GM19463 (cell line): ENCODE measurements at regions not wholly inside any gene's neighbourhood (a gene's known extent, or its start where the extent isn't known, plus 50 kb on each side); places are given as distances from the start of the nearest gene placed in this dataset.
A peak's percentile ranks its signal among the peaks of the same experiment; 100 is the strongest.

Experiments
- ATAC-seq: cut with Tn5 transposase; IDR thresholded peaks from one replicate; pipeline ENCODE4 v1.9.1; 2021; ENCODE audit warnings: mild to moderate bottlenecking, moderate library complexity; ENCODE audit not compliant: unreplicated experiment

DNA sequence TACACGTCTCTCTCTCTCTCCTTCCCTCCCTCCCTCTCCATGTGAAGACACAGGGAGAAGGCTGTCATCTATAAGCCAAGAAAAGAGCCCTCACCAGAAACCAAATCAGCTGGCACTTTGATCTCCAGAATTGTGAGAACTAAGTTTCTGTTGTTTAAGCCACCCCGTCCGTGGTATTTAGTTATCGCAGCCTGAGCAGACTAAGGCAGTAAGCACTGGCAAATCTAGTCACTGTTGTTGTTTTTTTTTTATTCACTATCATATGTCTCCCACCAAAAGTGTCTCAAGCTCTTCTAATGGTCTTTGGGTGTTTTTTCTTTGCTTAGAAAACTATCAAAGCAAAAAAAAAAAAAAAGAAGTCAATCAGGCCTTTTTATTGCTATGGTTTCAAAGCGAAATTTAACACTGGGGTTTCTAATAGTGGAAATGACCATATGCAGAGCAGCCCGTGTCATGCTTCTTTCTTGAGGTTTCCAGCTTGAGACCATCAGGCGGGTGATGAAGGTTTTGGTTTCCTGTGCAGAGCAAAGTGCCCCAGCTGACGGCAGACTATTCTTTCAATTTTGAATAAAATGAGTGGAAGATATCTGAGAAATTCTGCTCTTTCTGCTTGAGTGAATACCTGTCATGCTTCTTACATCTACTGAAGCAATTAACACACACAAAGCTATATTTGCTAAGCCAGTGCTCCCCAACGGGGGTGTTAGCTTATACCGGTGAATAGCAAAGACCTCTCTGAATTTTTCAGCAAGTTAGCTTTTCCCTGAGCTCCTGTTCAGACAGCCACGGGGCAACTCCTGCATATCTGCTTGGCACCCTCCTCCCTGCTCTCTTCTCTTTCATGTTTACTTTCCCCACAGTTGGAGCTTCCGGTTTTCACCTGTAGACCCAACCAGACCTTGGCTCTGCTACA, 394.1 kb upstream of the ATP5MC3 start:
- peak; percentile 93 for ATAC-seq

- no peak for ATAC-seq
These were observed 392.6 kb upstream of the ATP5MC3 start for GRCh38 chr2:175574069-175574468.

DNA sequence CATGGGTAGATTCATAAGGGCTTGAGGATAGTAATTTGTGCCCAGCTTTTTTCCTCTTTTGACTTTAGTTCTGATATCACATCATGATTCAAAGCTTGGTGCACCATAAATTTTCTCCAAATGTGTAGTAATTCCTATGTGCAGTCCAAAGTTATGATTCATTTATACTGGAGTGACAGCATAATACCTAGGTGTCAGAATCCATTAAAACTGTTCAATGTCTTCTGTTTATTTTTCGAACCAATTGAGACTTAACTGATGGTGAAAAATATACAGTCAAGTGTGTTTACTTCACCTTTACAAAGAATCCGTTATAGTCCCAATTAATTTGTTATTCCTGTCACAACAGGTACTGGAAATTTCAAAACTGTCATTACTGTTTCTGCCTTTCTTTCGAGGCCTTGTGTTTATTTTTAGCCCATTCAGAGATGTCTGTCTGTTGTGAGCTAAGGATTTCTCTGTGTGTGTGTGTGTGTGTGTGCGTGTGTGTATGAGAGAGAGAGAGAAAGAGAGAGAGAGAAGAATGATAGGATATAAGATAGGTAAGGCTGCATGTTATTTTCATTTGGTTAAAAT, 389.7 kb upstream of the ATP5MC3 start:
- ATAC-seq = no peak

DNA sequence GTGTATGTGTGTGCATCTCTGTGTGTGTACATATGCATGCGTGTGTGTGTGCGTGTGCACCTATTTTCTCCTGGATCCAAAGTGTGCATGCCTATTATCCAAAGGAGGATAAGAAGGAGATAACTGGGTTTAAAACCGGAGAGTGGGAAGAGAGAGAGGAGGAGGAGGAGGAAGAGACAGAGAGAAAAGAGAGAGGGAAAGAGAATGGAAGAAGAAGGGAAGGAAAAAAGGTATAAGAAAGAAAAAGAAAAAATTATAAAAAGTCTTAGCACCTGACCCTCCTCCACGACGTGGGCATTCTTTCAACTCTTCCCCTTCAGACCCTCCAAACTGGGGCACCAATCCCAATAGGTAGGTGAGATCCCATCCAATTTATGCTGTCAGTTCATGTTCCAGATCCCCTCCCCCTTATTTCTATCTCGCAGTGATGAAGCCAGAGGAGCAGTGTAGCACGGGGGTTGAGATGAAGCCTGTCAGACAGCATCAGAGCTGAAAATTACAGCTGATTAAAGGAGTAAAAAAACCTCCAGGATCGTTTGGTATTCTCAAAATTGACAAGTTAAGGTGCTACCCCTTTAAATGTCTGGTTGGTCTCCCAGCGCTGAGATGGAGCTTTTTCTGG, 386.7 kb upstream of the ATP5MC3 start:
- ATAC-seq = no peak

GRCh38 chr2:175567435-175568061, 386.0 kb upstream of the ATP5MC3 start:
- ATAC-seq = no peak

DNA sequence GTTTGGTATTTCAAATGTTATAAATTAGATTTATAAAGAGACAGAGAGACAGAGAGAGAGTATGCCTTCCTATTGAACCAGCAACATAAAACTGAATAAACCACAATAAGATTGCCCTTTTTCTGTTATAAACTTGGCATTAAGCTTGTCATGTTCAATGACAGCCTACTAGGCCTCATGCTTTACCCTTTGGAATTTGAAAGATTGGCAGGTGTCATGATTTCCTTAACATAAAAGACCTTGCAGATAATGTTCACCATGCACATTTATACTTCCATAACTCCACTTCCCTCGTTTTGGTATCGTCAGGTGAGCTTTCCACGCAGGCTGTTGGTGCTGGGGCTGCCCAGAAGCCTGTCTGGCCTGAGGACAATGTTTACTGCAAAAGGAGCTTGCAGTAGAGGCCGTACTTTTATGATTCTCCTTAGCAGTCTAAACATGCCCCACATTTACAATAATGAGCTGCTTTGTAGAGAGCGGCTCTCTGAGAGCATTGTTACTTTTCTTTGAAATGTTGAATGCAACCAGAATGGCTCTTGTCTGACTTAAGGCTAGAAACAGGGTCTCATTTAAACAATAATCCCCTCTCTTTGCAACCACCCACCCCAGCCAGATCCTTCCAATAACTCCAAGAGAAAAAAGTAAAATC, 379.1 kb upstream of the ATP5MC3 start:
- no peak for ATAC-seq

DNA sequence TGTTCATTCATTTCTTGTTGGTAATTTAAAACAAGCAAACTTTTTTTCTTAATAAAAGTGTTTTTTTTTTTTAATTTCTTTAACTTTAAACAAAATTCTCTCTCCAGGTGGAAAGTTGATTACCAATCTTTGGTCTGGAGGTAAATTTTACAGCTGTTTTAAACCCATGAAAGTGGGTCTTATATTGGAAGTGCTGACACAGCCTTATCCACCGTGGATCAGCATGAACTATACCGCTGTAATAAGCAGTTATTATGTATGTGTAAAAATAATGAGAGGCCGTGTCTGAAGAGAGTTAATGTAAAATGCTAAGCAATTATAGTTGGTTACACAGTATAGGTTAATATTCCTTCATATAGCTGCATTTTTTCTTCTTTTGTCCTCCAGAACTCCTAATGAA, 378.1 kb upstream of the ATP5MC3 start:
- no peak for ATAC-seq

DNA sequence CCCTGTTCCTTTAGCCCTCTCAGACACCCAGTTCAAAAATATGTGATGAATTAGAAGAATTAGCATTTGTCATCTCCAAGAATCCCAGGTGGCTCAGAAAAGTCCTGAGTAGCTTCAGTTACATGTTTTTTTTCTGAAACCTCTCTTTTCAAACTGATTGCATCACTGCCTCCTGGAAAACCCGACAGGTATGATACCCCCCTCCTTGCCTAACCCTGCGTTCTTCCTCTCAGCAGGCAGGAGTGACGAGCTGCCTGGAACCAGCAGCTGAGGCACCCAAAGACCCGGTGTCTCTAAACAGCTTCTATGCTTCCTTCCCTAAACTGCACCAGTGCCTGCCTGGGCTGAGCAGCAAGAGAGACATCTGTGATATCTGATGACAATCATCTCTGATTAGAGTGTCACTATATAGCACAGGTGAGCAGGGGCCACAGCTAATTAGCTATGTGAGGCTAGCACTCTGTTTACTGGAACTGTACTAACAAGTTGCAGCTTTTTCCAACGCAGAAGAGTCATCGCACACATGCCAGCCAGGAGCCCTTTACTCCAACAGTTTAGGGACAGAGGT, 376.4 kb upstream of the ATP5MC3 start:
- no peak for ATAC-seq

DNA sequence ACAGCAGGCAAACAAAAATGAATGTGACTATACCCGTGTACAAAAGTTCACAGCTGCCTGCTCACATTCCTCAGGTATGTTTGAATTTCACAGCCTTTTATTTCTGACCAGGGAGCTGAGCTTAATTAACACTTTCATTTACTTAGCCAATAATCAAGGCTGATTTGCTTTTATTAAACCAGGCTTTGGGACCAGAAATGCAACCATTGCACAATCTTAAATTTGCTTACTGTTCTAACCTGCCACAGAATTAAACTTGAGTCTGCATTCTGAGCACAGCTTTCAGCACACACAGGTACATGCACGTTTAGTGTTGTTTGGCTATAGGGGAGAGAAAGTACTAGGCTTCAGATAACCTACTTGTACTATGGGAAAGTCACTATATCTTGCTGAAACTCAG, 372.4 kb upstream of the ATP5MC3 start:
- ATAC-seq = no peak

DNA sequence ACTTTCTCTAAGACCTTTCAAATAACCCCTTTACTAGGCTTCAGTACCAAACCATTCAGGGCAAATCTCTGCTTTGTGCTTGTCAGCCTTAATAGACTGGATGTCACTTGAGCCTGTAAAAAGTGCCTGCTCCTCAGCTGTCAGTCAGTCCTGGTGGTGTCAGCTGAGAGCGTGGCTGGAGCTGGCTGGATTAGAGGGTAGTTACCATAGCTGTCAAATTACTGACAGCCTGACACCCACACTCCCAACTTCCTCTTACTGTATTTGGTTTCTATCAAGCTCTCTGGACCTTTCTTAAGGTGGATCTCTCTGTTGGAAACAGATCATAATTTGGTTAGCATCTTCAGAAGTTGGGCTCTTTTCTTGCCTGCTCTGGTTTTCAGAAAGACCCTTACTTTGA, 371.4 kb upstream of the ATP5MC3 start:
- ATAC-seq = no peak

GRCh38 chr2:175540421-175540820, 358.9 kb upstream of the ATP5MC3 start:
- no peak for ATAC-seq

DNA sequence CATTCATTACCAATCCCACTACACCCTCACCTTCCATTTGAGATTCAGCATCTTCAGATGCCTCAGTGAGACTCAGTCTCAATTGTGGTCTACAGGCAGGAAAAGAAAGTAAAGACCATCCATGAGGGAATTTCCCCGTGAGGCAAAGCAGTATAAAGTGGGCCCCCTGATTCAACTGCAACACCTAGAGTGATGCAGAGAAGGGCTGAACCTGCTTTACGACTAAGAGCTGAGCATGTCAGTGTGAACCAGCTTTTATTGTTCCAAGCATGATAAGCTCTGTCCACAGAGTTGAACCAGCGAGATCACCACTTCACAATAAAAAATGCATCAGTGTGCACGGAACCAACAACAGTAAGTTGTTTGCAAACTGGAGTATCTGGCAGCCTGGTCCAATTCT, 357.6 kb upstream of the ATP5MC3 start:
- no peak for ATAC-seq

DNA sequence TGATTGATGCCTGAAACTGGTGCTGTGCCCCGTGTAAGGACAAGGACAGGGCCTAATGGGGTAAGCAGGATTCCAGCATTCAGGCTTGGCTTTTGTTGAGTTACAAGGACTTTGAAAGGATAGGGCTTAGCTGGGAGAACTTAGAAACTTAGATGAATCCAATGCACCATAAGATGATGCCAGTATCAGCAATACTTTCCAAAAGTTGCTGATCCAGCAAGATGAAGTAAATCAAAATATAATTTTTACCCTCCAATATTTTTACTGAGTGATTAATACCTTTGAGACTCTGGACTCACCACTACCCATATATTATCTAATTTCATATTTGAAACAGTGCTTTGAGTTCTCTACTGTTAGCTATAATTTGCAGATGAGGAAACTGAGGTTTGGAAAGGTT, 354.5 kb upstream of the ATP5MC3 start:
- ATAC-seq = no peak

DNA sequence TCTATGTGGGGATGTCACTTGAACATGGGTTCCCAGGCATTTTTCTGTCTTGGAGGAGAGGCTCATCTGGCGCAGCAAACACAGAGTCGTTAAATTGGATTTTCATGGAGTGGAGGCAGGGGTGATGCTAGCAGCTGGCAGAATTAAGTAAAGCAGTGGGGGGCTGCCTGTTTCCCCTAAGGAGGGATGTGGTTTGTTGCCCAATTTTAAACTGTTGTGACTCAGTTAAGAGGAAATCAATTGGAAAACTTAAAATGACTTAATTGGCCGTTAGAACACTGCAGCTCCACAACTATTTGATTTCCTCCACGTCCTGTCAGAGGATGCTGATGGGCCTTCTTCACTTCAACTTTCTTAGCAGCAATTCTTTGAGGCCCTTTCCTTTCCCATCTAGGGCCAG, 354.1 kb upstream of the ATP5MC3 start:
- no peak for ATAC-seq

GRCh38 chr2:175525975-175526374, 344.5 kb upstream of the ATP5MC3 start:
- ATAC-seq = no peak

GRCh38 chr2:175523001-175523400, 341.5 kb upstream of the ATP5MC3 start:
- no peak for ATAC-seq

DNA sequence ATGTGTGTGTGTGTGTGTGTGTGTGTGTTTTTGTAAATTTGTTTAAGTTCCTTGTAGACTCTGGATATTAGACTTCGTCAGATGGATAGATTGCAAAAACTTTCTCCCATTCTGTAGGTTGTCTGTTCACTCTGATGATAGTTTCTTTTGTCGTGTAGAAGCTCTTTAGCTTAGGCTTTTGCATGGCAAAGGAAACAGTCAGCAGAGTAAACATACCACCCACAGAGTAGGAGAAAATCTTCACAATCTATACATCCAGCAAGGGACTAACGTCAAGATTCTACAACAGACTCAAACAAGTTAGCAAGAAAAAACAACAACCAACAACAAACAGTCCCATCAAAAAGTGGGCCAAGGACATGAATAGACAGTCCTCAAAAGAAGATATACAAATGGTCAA, 336.7 kb upstream of the ATP5MC3 start:
- ATAC-seq = no peak

DNA sequence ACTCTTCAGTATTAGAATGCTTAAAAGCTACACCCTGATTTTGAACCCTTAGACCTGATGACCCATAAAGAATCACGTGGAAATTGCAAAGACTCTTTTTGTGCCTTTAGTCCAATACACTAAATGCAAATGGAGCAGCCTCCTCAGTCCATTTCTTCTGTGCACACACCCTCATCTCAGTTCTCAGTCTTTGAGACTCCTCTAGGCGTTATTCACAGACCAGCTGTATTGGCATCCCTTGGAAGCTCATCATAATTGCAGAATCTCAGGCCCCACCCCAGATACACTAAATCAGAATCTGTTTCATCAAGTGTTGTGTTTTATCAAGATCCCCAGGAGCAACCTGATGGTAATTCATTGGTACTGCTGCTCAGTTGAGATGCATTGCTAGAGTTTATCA, 335.0 kb upstream of the ATP5MC3 start:
- no peak for ATAC-seq

- ATAC-seq = no peak
These were observed 318.7 kb upstream of the ATP5MC3 start for GRCh38 chr2:175500255-175500654.

DNA sequence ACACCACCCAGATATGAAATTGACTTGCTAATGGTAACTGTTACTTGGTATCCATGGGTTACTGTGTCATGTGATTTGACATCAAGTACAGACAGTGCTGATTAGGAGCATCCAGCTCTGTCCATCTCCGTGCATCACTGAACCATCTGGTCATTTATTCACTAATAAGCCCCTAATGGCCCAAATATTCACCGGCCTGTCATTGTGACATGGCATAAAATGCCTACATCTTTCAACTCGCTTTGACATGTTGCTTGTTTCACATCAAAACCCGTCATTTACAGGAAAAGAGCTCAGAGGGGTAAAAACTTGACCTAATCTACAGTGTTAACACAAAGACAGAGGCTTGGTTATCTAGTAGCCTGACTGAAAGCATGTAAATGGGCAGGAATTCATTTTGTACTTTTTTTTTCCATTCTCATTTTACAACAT, 308.9 kb upstream of the ATP5MC3 start:
- no peak for ATAC-seq
